Right hindlimb (tissue), 1 donor: ENCODE measurements at regions not wholly inside any gene's neighbourhood (a gene's known extent, or its start where the extent isn't known, plus 50 kb on each side); places are given as distances from the start of the nearest gene placed in this dataset.

ENCODE experiments used
- DNase-seq: peaks from one replicate; pipeline ENCODE4 v3.0.0-alpha.2; 2018

DNA sequence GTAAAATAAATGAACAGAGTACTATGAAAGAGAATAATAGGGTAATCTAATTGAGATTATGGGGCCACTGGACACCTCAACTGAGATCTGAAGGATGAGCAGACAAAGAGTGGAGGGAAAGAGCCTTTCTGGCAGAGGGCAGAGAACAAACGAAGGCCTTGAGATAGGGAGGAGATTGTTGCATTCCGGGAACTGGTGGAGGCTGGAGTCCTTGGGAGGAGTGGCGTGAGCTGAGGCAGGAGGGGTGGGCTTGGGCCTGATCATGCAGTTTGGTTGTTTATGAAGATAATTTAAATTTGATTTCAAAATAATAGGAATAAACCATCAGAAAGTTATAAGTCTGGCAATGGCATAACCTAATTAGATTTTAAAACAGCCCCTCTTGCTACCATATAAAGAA is 59.5 kb upstream of the GALNT15 start:
- no peak for DNase-seq

GRCh38 chr3:16118396-16118795 is 56.1 kb upstream of the GALNT15 start:
- no peak for DNase-seq

GRCh38 chr3:16119887-16120286 is 54.6 kb upstream of the GALNT15 start:
- no peak for DNase-seq

DNA sequence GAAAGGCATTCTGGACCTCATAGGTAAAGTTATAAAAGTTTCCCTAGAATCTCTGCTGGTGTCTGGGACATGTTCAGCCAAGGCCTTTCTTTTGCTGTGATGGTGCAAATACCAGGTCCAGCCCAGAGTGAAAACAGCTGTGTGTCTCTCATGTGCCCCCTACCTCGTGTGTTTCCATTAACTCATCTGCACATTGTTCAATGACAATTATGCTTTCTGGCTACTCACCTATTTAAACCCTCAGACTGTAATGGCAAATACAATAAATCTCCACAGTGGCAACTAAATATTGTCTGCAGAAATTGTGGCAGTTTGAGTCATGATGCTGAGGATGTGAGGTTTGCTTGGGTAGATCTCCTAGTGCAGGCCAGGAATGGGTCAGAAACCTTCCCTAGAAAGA is 53.1 kb upstream of the GALNT15 start:
- no peak for DNase-seq

DNA sequence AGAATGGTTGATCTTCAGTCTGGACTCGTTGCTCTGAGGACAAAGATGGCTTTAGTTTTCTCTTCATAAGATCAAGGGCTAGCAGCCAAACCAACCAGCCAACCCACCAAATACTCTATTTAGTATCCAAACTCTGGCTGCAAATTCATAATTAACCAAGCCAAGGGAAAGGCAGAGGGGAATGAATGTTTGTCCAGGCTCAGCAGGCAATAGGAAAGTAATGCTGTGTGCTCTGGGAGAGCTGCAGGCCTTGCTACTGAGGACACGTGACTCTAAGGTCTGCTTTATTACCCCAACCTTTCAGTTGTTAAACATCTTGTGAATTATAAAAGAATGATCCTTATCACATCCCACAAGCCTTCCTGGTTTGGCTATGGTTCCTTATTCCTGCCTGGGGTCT is 52.3 kb upstream of the GALNT15 start:
- DNase-seq, result no peak

- DNase-seq, result no peak
Observed at GRCh38 chr3:16122661-16123060, 51.8 kb upstream of the GALNT15 start.

DNA sequence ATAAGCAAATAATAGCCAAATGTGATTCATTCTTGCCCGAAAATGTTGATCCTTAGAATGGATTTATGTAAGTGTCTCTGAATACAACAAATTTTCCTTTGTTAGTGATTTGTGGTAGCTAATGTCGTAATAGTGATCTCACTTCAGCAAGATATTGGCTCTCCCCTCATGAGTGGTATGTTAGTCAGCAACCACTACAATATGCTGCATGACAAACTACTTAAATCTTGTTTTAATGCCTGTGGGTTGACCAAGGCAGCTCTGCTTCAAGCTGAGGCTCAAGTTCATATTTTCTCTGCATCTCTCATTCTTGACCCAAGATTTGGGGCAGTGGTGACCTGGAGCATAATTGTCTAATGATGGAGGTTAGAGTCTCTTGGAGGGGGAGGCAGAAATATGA is 49.8 kb upstream of the GALNT15 start:
- DNase-seq, result no peak
